HG03060 (cell line): ENCODE measurements at regions not wholly inside any gene's neighbourhood (a gene's known extent, or its start where the extent isn't known, plus 50 kb on each side); places are given as distances from the start of the nearest gene placed in this dataset.

Source experiments
- ATAC-seq: cut with Tn5 transposase; IDR thresholded peaks from one replicate; pipeline ENCODE4 v1.9.1; 2021; ENCODE audit warnings: low read depth, moderate number of reproducible peaks; ENCODE audit not compliant: unreplicated experiment

DNA sequence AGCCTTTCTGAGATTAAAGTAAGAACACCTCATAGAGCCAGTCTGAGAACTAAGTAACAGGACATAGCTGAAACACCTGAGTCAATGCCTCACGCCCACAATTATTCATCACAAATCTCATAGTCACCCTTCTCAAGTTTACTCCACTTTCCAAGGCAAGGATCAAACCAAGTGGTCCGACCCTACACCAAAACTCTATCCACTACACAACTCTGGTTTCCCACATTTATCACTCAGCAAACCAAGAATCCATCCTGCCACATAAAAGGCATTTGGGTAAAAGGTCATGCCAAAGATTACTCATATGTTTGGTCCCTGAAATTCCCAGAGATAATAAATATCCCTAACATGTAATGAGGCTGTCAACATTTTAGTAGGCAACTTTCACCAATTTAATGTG is 144.1 kb downstream of the RPAP3 start:
- no peak for ATAC-seq

- no peak for ATAC-seq
Observed at GRCh38 chr12:47560415-47560814, 145.4 kb downstream of the RPAP3 start.

GRCh38 chr12:47558625-47559345 is 147.0 kb downstream of the RPAP3 start:
- ATAC-seq = no peak

- ATAC-seq = no peak
Observed at GRCh38 chr12:47557386-47557785, 148.4 kb downstream of the RPAP3 start.

DNA sequence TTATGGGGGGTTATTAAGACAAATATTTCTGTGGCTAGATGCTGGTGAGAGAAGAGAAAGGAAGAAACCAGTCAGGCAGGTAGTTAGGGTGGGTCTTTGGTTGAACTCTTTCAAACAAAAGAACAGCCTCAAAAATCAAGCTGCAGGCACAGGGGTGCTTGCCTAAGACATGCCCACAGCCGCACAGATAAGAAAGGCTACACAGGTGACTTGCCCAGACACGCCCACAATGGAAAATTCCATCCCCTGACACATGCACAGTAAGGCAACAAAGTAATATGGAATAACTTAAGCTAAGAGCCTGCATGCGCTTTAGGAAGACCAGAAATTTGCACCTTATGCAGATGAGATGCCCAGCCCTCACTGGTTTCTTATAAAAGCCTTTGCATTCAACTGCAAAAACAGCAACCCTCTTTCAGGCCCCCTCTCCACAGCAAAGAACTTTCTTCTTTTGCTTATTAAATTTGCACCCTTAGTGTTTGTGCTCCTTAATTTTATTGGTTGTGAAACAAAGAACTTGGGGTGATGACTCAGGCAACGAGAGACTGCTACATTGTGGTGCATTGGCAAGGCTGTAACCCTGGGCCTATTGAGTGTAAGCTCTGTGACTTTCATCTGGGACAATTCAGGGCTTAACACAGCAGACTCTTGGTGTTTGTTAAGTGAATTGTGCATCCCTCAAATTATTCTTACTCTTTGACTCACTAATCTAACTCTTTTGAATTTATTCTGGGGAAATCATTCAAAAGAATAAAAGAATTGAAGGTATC is 149.4 kb downstream of the RPAP3 start:
- ATAC-seq = no peak

DNA sequence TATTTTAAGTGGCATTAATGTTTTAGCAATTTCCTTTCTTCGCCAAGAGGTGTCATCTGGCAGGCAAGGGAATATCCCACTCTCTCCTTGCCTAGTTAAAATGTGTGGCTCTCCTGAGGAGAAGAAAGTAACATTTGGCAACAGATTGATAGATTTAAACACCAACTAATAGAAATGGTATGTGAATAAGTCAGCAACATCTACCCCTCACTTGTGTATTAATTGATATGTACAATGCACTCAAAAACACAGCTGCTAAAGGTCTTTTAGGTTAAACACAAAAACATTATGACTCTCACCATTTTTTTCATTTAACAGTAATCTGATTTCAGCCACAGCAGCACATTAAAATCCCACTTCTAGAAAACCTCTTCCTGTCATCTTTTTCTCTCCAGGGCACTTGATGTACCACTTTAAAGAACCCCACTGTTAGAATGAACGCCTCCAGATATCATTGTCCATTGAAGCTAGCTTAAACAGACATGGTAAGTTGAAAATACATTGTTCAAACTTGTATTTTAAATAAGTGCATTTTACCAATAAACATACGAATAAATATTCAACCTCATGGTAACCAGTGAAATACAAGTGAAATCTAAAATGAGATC is 151.7 kb downstream of the RPAP3 start:
- ATAC-seq = no peak

GRCh38 chr12:47553266-47553665 is 152.6 kb downstream of the RPAP3 start:
- no peak for ATAC-seq

DNA sequence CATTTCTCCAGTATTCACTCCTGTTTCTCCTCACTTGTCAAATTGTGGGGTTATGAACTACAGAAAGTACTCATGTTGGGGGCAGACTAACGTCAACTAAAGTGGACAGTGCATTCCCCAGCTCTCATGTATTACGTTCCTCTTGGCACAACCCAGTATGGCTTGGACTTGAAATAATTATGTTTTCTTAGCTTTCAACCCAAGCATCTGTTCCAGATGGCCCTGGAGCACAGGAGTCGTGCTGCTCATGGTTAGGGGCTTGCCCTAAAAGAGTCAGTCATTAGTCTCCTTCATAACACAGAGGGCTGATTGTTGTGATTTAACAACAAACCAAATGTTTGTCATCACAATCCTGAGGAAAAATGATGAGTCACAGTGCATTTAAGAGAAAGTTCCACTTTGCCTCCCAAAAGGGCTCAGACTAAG is 154.4 kb downstream of the RPAP3 start:
- no peak for ATAC-seq

GRCh38 chr12:47549258-47549657 is 156.6 kb downstream of the RPAP3 start:
- no peak for ATAC-seq

DNA sequence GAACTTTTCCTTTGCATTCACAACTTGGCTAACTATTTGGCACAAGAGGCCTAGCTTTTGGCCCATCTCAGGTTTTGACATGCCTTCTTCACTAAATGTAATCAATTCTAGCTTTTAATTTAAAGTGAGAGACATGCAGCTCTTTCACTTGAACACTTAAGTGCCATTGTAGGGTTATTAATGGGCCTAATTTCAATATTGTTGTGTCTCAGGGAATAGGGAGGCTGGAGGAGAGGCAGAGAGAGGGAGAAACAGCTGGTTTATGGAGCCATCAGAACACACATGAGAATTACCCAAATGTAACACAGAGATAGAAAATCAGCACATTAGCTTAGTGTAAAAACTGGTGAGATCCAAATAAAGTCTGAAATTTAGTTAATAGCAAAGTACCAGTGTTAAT is 157.4 kb downstream of the RPAP3 start:
- ATAC-seq = no peak

- ATAC-seq = no peak
Observed at GRCh38 chr12:47547077-47547476, 158.8 kb downstream of the RPAP3 start.

DNA sequence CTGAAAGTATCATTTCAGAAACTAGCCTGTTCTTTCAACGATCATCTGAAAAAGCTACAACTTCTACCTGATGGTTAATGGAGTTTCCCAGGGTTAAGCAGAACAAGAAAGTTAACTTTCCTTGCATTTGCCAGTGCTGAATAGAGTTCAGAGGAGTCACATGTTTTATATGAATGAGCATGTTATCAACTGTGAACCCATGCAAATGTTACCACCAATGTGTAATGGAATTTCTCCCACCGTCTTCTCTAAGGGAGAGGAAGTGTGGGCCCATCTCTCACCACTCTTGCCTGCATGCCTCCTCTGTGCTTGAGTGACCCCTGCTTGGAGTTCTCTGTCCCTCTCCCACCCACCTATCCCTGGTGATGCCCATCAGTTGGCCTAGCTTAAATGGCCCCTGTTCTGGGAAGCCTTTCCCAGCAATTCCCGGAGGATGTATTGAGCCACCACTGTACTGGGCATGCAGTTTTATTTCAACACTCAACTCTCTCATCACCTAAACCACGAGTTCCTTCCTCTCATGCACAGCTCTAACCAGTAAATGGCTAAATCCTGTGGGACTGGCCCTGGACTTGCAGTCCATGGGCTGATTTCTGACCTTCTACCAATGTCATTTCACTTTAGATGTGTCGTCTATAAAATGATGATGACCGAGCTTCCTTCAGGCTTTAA is 159.8 kb downstream of the RPAP3 start:
- ATAC-seq = no peak

- no peak for ATAC-seq
Observed at GRCh38 chr12:47534695-47535094, 171.1 kb downstream of the RPAP3 start.

DNA sequence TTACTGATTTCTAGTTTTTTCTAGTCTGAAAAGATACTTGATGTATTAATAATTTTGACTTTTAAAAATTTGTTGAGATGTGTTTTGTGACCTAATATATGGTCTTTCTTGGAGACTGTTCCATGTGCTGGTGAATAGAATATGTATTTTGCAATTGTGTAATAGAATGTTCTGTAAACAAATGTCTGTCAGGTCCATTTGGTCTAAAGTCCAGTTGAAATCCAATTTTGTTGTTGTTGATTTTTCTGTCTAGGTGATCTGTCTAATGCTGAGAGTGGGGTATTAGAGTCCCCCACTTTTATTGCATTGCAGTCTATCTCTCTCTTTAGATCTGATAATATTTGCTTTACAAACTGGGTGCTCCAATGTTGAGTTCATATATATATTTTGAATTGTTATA is 175.8 kb downstream of the RPAP3 start:
- ATAC-seq = no peak

- no peak for ATAC-seq
Observed at GRCh38 chr12:47527816-47528215, 178.0 kb downstream of the RPAP3 start.

GRCh38 chr12:47520029-47520428 is 185.8 kb downstream of the RPAP3 start:
- ATAC-seq = no peak

- ATAC-seq = no peak
Observed at GRCh38 chr12:47517122-47517521, 188.7 kb downstream of the RPAP3 start.

DNA sequence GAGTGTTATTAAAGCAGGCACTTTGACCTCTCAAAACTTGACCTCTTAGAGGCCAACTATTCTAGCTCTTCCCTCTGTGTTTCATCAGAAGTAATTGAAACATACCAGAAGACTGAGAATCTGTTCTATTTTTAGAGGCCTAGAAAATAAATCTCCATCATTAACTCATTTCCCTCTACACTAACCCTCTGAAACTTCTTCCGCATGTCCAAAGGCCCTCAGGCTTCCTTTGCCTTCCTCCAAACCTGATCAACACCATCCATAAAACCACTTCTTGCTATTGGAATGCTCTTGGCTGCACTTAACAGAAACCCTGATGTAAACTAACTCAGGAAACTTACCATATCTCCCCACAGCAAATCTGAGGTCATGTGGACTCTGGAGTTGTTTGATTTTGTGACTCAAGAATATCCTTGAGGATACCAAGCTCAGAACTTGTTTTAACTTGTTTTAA is 196.4 kb downstream of the RPAP3 start:
- ATAC-seq = no peak

DNA sequence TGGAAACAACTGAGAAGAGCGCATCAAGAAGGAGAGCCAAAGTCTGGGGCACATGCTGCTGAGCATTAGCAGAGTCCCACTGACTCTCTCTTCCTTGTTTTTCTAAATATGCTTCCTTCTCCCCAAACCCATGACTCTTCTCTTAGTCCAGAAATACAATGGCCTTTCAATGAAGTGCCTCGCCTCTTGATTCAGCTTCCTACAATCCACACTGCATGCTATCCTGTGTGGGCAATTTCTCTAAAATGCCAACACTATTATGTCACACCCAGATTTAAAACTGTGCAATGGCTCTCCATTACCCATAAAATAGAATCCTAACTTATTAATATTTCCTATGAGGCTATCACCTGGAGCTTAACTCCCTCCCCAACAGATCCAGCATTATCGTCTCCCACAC is 198.6 kb downstream of the RPAP3 start:
- ATAC-seq = no peak

GRCh38 chr12:47504775-47505446 is 200.9 kb downstream of the RPAP3 start:
- ATAC-seq = no peak
